ENCODE measurements at regions not wholly inside any gene's neighbourhood (a gene's known extent, or its start where the extent isn't known, plus 50 kb on each side); places are given as distances from the start of the nearest gene placed in this dataset.

- Histone ChIP-seq H3K4me1 (no peaks in the 10 kb centered on the region), H3K36me3 (no peaks in the 10 kb centered on the region), H3K4me3 (no peak overlapping the region), H3K9me3 (no peaks in the 10 kb centered on the region), H3K27ac (no peak overlapping the region), H3K27me3 (peaks cover 5% of the 10 kb centered on the region)
- TF ChIP-seq CTCF (IDR thresholded peaks at IDR 0.05) = no peak
- no peak for TF ChIP-seq EP300 (IDR thresholded peaks at IDR 0.05)
- no peak for TF ChIP-seq POLR2A (IDR thresholded peaks at IDR 0.05)
- no peak for TF ChIP-seq POLR2AphosphoS5 (IDR thresholded peaks at IDR 0.05)
- no peak for ATAC-seq
- WGBS, 2 donors (ENCODE audit: low coverage in 1 of 2) = 92 to 93% methylated on average over 2 of the region's 2 CpGs
These were observed 240.9 kb upstream of the MIR17HG start for GRCh38 chr13:91106565-91106964.

GRCh38 chr13:91108315-91108714, 239.2 kb upstream of the MIR17HG start:
- no peak overlapping the region for H3K4me3 ChIP-seq
- WGBS, 2 donors (ENCODE audit: low coverage in 1 of 2) = 90% methylated on average over 1 of the region's 1 CpG; no CpG with 5 or more reads in 1 of the 2 donors
- H3K27me3 ChIP-seq = peaks cover 16% of the 10 kb centered on the region
- ATAC-seq = no peak
- no peak overlapping the region for H3K27ac ChIP-seq
- H3K9me3 ChIP-seq = no peaks in the 10 kb centered on the region
- no peaks in the 10 kb centered on the region for H3K4me1 ChIP-seq
- TF ChIP-seq POLR2A (IDR thresholded peaks at IDR 0.05) (no peak), CTCF (IDR thresholded peaks at IDR 0.05) (no peak), POLR2AphosphoS5 (IDR thresholded peaks at IDR 0.05) (no peak), EP300 (IDR thresholded peaks at IDR 0.05) (no peak)
- no peaks in the 10 kb centered on the region for H3K36me3 ChIP-seq

- Histone ChIP-seq H3K27ac (no peak overlapping the region), H3K27me3 (peaks cover 13% of the 10 kb centered on the region), H3K36me3 (no peaks in the 10 kb centered on the region), H3K4me3 (no peak overlapping the region), H3K4me1 (no peaks in the 10 kb centered on the region), H3K9me3 (no peaks in the 10 kb centered on the region)
- no peak for ATAC-seq
- 58 to 80% methylated on average over 6 of the region's 6 CpGs for WGBS, 2 donors (ENCODE audit: low coverage in 1 of 2)
- no peak for TF ChIP-seq EP300 (IDR thresholded peaks at IDR 0.05)
- no peak for TF ChIP-seq POLR2A (IDR thresholded peaks at IDR 0.05)
- no peak for TF ChIP-seq POLR2AphosphoS5 (IDR thresholded peaks at IDR 0.05)
- TF ChIP-seq CTCF (IDR thresholded peaks at IDR 0.05) = no peak
These were observed 235.8 kb upstream of the MIR17HG start for GRCh38 chr13:91111476-91112200.

- WGBS, 2 donors (ENCODE audit: low coverage in 1 of 2) = 62 to 76% methylated on average over 7 of the region's 7 CpGs
- H3K4me1 ChIP-seq = no peaks in the 10 kb centered on the region
- TF ChIP-seq CTCF (IDR thresholded peaks at IDR 0.05) (no peak), POLR2A (IDR thresholded peaks at IDR 0.05) (no peak), EP300 (IDR thresholded peaks at IDR 0.05) (no peak), POLR2AphosphoS5 (IDR thresholded peaks at IDR 0.05) (no peak)
- no peak overlapping the region for H3K4me3 ChIP-seq
- no peak overlapping the region for H3K27ac ChIP-seq
- no peaks in the 10 kb centered on the region for H3K36me3 ChIP-seq
- H3K27me3 ChIP-seq = peaks cover 13% of the 10 kb centered on the region
- no peaks in the 10 kb centered on the region for H3K9me3 ChIP-seq
- ATAC-seq = no peak
These were observed 235.1 kb upstream of the MIR17HG start for GRCh38 chr13:91112201-91112923.

- H3K4me3 ChIP-seq = no peak overlapping the region
- no peaks in the 10 kb centered on the region for H3K36me3 ChIP-seq
- no peaks in the 10 kb centered on the region for H3K4me1 ChIP-seq
- ATAC-seq = no peak
- peaks cover 13% of the 10 kb centered on the region for H3K27me3 ChIP-seq
- TF ChIP-seq EP300 (IDR thresholded peaks at IDR 0.05) (no peak), POLR2A (IDR thresholded peaks at IDR 0.05) (no peak), POLR2AphosphoS5 (IDR thresholded peaks at IDR 0.05) (no peak), CTCF (IDR thresholded peaks at IDR 0.05) (no peak)
- 70 to 81% methylated on average over 1 of the region's 1 CpG for WGBS, 2 donors (ENCODE audit: low coverage in 1 of 2)
- no peak overlapping the region for H3K27ac ChIP-seq
- H3K9me3 ChIP-seq = no peaks in the 10 kb centered on the region
These were observed 234.6 kb upstream of the MIR17HG start for GRCh38 chr13:91112924-91113277.

All from gastroesophageal sphincter (tissue), 4 donors.